Left ventricle myocardium inferior (tissue), 1 donor: ENCODE measurements at regions not wholly inside any gene's neighbourhood (a gene's known extent, or its start where the extent isn't known, plus 50 kb on each side); places are given as distances from the start of the nearest gene placed in this dataset.
"Not testable (repeated sequence)": the region's sequence is repeated elsewhere in the genome, so short reads cannot be mapped to it uniquely, and the experiment has no call there.

Experiments used
- DNase-seq: peaks from one replicate; pipeline ENCODE4 v3.0.0-alpha.2; 2020
- H3K27ac ChIP-seq: fragments of 200-600 bp; replicated peaks from 2 replicates; pipeline ENCODE4 v1.8.0; 2021
- H3K27me3 ChIP-seq: fragments of 200-600 bp; 2 replicates; pipeline ENCODE4 v1.8.0; 2021; ENCODE audit warnings: low read depth
- H3K36me3 ChIP-seq: fragments of 200-600 bp; 2 replicates; pipeline ENCODE4 v1.8.0; 2021
- H3K4me1 ChIP-seq: fragments of 200-600 bp; 2 replicates; pipeline ENCODE4 v1.8.0; 2021
- H3K4me3 ChIP-seq: fragments of 200-600 bp; 2 replicates; pipeline ENCODE4 v1.8.0; 2021; ENCODE audit warnings: mild to moderate bottlenecking, moderate library complexity
- H3K9me3 ChIP-seq: fragments of 200-600 bp; replicated peaks from 2 replicates; pipeline ENCODE4 v1.8.0; 2021
- CTCF ChIP-seq: fragments of 200-600 bp; IDR thresholded peaks from 2 replicates; pipeline ENCODE4 v1.8.0; 2021; ENCODE audit warnings: antibody characterized with exemption, mild to moderate bottlenecking, borderline replicate concordance
- intact Hi-C: fragments of 100-400 bp; cut with micrococcal nuclease; formaldehyde crosslinking; loops from one replicate; pipeline ENCODE4 v1.11.0; 2022
- donor health status: DM: no; HTN: yes; CAD: no; lungs with severe emphysema.

DNA sequence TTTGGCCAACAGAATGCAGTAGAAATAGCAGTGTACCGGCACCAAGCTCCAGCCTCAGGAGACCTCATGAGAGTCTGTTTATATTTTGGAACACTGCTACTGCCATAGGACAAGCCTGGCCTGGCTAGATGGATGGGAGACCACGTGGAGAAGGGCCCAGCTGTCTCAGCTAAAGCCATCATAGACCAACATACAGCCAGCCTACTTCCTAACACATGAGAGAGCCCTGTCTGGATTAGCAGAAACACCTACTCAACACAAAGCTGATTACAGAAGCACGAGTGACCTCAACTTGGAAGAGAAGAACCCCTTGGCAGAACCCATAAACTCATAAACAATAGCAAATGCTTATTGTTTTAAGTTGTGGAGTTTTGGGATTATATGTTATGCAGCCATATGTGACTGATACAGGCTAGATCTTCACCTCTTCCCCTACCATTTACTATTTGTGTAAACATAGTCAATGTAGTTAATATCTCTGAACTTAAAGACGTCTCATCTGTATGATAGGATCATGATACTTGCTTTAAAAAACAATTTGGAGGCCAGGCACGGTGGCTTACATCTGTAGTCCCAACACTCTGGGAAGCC is 199.4 kb upstream of the ZNF217 start:
- H3K36me3 ChIP-seq, result no peaks in the 10 kb centered on the region
- no peak for TF ChIP-seq CTCF
- no peak overlapping the region for H3K27ac ChIP-seq
- no peak for DNase-seq
- intact Hi-C loops, result no loop called here
- H3K4me1 ChIP-seq, result no peaks in the 10 kb centered on the region
- H3K4me3 ChIP-seq, result no peak overlapping the region
- H3K27me3 ChIP-seq, result no peaks in the 10 kb centered on the region
- H3K9me3 ChIP-seq, result no peaks in the 10 kb centered on the region

GRCh38 chr20:53789989-53790675 is 196.5 kb upstream of the ZNF217 start:
- TF ChIP-seq CTCF, result no peak
- H3K4me3 ChIP-seq, result no peak overlapping the region
- intact Hi-C loops, result no loop called here
- H3K4me1 ChIP-seq, result no peaks in the 10 kb centered on the region
- no peaks in the 10 kb centered on the region for H3K36me3 ChIP-seq
- no peak overlapping the region for H3K27ac ChIP-seq
- H3K9me3 ChIP-seq, result no peaks in the 10 kb centered on the region
- H3K27me3 ChIP-seq, result no peaks in the 10 kb centered on the region
- DNase-seq, result no peak

DNA sequence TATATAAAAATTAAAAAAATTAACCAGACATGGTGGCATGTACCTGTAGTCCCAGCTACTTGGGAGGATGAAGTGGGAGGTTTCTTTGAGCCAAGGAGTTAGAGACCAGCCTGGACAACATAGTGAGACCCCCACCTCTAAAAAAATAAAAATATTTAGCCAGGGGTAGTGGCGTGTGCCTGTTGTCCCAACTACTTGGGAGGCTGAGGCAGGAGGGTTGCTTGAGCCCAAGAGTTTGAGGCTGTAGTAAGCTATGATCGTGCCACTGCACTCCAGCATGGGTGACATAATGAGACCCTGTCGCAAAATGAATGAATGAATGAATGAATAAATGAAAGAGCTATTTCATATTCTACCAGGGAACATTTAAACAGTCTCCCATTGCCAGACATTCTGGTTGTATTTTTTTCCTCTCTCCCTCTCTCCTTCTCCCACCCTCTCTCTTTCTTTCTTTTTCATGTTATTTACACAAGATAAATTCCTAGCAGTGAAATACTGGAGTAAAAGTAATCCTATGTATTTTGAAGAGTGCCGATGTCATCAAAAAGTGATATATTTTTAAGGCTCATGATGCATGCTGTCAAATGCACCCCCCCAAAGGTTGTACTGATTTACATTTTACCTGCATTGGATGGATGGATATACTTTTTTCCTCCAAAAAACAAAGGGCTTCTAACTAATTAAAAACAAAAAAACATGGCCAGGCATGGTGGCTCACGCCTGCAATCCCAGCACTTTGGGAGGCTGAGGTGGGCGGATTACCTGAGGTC is 194.8 kb upstream of the ZNF217 start:
- no peaks in the 10 kb centered on the region for H3K4me1 ChIP-seq
- H3K27ac ChIP-seq, result no peak overlapping the region
- DNase-seq, result no peak
- no peaks in the 10 kb centered on the region for H3K27me3 ChIP-seq
- no peak for TF ChIP-seq CTCF
- H3K9me3 ChIP-seq, result no peaks in the 10 kb centered on the region
- H3K4me3 ChIP-seq, result no peak overlapping the region
- intact Hi-C loops, result no loop called here
- H3K36me3 ChIP-seq, result no peaks in the 10 kb centered on the region

- H3K4me3 ChIP-seq, H3K4me1 ChIP-seq, H3K27me3 ChIP-seq, intact Hi-C loops, H3K9me3 ChIP-seq, DNase-seq, H3K36me3 ChIP-seq, H3K27ac ChIP-seq: not testable (repeated sequence)
These were observed 193.9 kb upstream of the ZNF217 start for GRCh38 chr20:53787491-53787931.

DNA sequence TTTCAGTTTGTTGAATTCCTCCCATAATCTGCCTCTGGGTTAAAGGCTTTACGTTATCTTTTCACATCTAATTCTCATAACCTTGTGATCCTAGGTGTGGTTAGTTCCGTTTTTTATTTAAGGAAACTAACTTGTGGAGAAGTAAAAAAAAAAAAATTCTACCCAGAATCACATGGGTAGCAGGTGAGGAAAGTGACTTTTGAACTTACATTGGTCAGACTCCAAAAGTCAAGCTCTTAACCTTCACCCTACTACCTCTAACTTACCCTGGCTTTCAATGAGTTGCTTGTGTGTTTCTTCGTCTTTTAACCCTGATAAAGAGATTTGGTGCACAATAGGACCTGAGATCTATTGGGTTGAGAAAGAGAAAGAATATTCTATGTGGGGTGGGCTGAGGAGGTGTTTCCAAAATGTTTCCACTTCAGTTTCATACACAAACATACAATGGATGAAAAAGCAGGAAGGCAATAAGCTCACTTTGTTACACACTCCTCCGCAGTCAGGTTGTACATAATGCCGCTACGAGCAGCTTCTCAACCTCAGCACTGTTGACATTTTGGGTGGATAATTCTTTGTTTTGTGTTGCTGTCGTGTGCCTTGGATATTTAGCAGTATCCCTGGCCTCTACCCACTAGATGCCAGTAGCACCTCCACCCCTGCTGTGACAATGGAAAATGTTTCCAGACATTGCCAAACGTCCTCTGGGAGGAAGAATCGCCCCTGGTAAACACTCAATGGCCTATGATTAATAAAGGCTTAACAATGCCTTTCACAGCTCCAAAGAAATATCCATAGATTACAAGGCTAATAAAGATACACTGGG is 193.0 kb upstream of the ZNF217 start:
- intact Hi-C loops, result no loop called here
- no peak for DNase-seq
- H3K9me3 ChIP-seq, result no peaks in the 10 kb centered on the region

More for the DNA sequence above, 193.0 kb upstream of the ZNF217 start:
- Histone ChIP-seq H3K27me3 (no peaks in the 10 kb centered on the region), H3K27ac (no peak overlapping the region), H3K4me3 (no peak overlapping the region), H3K36me3 (no peaks in the 10 kb centered on the region), H3K4me1 (no peaks in the 10 kb centered on the region)
- TF ChIP-seq CTCF, result no peak
